Thyroid gland (tissue), 4 donors: ENCODE measurements at regions not wholly inside any gene's neighbourhood (a gene's known extent, or its start where the extent isn't known, plus 50 kb on each side); places are given as distances from the start of the nearest gene placed in this dataset.

ENCODE experiments used
- CTCF ChIP-seq, 6 experiments: fragments of 200-600 bp in 3 of 6; fragments of 450-650 bp in 3 of 6; sonication (generic) in 3 of 6; IDR thresholded peaks; one replicate each; pipeline ENCODE4 v1.5.1; 2016 to 2019; ENCODE audit warnings: antibody characterized with exemption in 6 of 6, mild to moderate bottlenecking in 2 of 6, inconsistent platforms in 1 of 6, moderate library complexity in 1 of 6
- POLR2A ChIP-seq, 2 donors: fragments of 450-650 bp; IDR thresholded peaks; one replicate each; pipeline ENCODE4 v1.6.1; 2017; ENCODE audit warnings: antibody characterized with exemption in 2 of 2, mild to moderate bottlenecking in 2 of 2, moderate library complexity in 1 of 2

- TF ChIP-seq CTCF (IDR thresholded peaks at IDR 0.05), result no peak
- TF ChIP-seq POLR2A (IDR thresholded peaks at IDR 0.05), result no peak
These were observed 555.5 kb downstream of the PIK3C3 start for GRCh38 chr18:42510540-42510939.
